Fibroblast of mammary gland (primary cell): ENCODE measurements at regions not wholly inside any gene's neighbourhood (a gene's known extent, or its start where the extent isn't known, plus 50 kb on each side); places are given as distances from the start of the nearest gene placed in this dataset.

Experiments used
- DNase-seq: peaks from one replicate; pipeline ENCODE4 v3.0.0-alpha.2; 2010; ENCODE audit warnings: low read depth
- H3K4me3 ChIP-seq: 2 replicates; pipeline ENCODE4 v1.5.1; 2011; ENCODE audit warnings: low read depth, mild to moderate bottlenecking, low read length, moderate library complexity; ENCODE audit not compliant: control insufficient read depth
- CTCF ChIP-seq: conservative IDR thresholded peaks from 2 replicates; pipeline ENCODE4 v1.5.1; 2011; ENCODE audit warnings: low read depth, low read length, inconsistent platforms; ENCODE audit not compliant: control insufficient read depth, insufficient read depth

DNA sequence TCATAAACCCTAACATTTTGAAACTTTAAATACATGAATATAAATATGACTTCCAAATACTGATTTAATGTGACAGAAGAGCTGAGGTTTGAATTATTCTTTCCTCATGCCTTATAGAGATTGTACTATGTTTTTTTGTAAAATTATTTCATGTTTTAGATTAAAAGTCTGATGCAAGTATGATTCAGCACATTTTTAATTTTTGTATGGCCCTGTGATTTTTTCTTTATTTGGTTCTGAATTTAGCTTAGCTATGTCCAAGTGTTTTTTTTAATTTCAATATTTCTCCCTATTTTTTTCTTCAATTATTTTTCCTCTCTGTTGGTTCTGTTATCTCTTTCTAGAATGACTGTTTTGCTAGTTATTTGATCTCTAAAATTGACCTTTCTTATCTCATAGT lies 552.1 kb downstream of the XIRP2 start:
- DNase-seq, result no peak
- no peak overlapping the region for H3K4me3 ChIP-seq
- TF ChIP-seq CTCF, result no peak

GRCh38 chr2:167438206-167438605 lies 549.9 kb downstream of the XIRP2 start:
- no peak for TF ChIP-seq CTCF
- H3K4me3 ChIP-seq, result no peak overlapping the region
- DNase-seq, result peak; percentile 76

DNA sequence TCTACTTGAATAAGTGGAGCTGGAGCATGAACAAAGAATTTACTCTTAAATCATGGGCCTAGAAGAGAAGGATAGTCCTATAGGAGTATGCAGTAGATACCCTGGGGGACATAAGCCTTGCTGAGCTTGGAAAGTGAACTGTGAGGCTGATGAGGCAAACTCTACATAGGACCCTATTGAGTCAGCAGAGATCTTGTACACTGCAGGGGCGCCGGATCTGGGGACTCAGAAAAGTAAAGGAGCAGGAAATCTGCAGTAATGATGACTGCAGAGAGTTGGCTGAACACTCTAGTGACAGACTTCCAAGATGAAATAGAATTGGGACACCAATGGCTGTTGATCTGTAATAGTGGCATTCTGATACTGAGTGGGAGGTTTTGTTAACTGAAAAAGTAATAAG lies 543.7 kb downstream of the XIRP2 start:
- H3K4me3 ChIP-seq, result no peak overlapping the region
- no peak for TF ChIP-seq CTCF
- DNase-seq, result no peak

- TF ChIP-seq CTCF, result no peak
- H3K4me3 ChIP-seq, result no peak overlapping the region
- no peak for DNase-seq
These were observed 542.2 kb downstream of the XIRP2 start for GRCh38 chr2:167430447-167430846.

DNA sequence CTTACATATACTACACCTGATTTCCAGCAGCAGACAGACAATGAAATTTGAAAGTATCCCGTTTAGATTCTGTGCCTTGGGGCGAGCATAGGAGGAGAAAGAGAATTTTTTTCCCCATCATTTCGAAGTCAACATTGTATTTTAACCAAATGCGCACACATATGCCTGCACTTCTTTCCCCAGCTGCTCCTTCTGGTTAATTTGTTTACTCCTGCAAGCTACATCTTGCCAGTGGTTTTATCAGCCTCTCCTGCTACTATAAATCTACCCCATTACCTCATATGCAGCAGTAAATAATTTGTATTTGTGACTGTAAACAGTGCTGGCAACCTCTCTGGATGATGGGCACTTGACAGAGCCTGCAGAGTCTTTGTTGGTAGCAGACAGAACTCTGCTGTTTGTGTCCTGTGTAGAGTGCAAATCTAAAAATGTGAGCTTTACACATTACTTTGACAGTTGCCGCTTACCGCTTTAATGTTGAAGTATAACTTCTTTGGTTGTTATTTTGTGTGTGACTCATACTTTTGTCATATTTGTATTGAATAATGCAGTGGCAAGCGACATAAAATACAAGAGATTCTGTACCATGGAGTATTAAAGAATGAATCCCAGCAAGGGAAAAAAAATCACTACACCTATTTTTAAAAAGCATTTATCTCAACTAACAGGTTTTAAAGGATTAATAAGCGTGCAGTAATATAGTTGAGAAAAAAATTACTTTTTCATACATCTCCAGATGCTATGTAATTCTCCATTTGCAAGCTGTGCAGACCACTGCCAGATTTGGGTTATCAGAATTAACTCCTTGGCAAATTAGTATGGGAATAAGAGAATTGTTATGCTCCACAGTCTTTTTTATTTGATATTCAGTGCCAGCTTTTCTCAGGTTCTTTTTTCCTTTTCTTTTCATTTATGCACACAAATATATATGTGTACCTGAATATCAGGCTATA lies 536.8 kb downstream of the XIRP2 start:
- no peak for DNase-seq
- TF ChIP-seq CTCF, result no peak
- H3K4me3 ChIP-seq, result no peak overlapping the region

GRCh38 chr2:167424221-167424620 lies 535.9 kb downstream of the XIRP2 start:
- no peak overlapping the region for H3K4me3 ChIP-seq
- DNase-seq, result no peak
- no peak for TF ChIP-seq CTCF
